HG03139 (cell line): ENCODE measurements at regions not wholly inside any gene's neighbourhood (a gene's known extent, or its start where the extent isn't known, plus 50 kb on each side); places are given as distances from the start of the nearest gene placed in this dataset.
"Not testable (repeated sequence)": the region's sequence is repeated elsewhere in the genome, so short reads cannot be mapped to it uniquely, and the experiment has no call there.

Experiments
- ATAC-seq: cut with Tn5 transposase; IDR thresholded peaks from one replicate; pipeline ENCODE4 v1.9.1; 2021; ENCODE audit not compliant: unreplicated experiment

- no peak for ATAC-seq
Measured at GRCh38 chr13:90003566-90003965, 1343.9 kb upstream of the MIR17HG start.

GRCh38 chr13:90008707-90009149, 1338.8 kb upstream of the MIR17HG start:
- no peak for ATAC-seq

GRCh38 chr13:90014038-90014437, 1333.4 kb upstream of the MIR17HG start:
- ATAC-seq = no peak

- ATAC-seq = no peak
Measured at GRCh38 chr13:90015565-90016507, 1331.7 kb upstream of the MIR17HG start.

- no peak for ATAC-seq
Measured at GRCh38 chr13:90016688-90017087, 1330.8 kb upstream of the MIR17HG start.

- no peak for ATAC-seq
Measured at GRCh38 chr13:90020536-90021070, 1326.9 kb upstream of the MIR17HG start.

GRCh38 chr13:90027409-90027808, 1320.1 kb upstream of the MIR17HG start:
- ATAC-seq = no peak

- no peak for ATAC-seq
Measured at GRCh38 chr13:90032313-90032712, 1315.2 kb upstream of the MIR17HG start.

- no peak for ATAC-seq
Measured at GRCh38 chr13:90032841-90033493, 1314.5 kb upstream of the MIR17HG start.

- ATAC-seq = no peak
Measured at GRCh38 chr13:90039516-90039915, 1308.0 kb upstream of the MIR17HG start.

- no peak for ATAC-seq
Measured at GRCh38 chr13:90047600-90047999, 1299.9 kb upstream of the MIR17HG start.

GRCh38 chr13:90049989-90050671, 1297.4 kb upstream of the MIR17HG start:
- no peak for ATAC-seq

- ATAC-seq = no peak
Measured at GRCh38 chr13:90055121-90055520, 1292.4 kb upstream of the MIR17HG start.

GRCh38 chr13:90055760-90056159, 1291.7 kb upstream of the MIR17HG start:
- ATAC-seq = no peak

GRCh38 chr13:90064226-90064625, 1283.3 kb upstream of the MIR17HG start:
- not testable (repeated sequence) for ATAC-seq

GRCh38 chr13:90068658-90069057, 1278.8 kb upstream of the MIR17HG start:
- no peak for ATAC-seq

- no peak for ATAC-seq
Measured at GRCh38 chr13:90070362-90070761, 1277.1 kb upstream of the MIR17HG start.

- ATAC-seq = no peak
Measured at GRCh38 chr13:90070837-90071525, 1276.5 kb upstream of the MIR17HG start.

GRCh38 chr13:90084684-90085290, 1262.7 kb upstream of the MIR17HG start:
- no peak for ATAC-seq

GRCh38 chr13:90089051-90089450, 1258.4 kb upstream of the MIR17HG start:
- ATAC-seq = no peak
